Breast epithelium (tissue), 4 donors: ENCODE measurements at regions not wholly inside any gene's neighbourhood (a gene's known extent, or its start where the extent isn't known, plus 50 kb on each side); places are given as distances from the start of the nearest gene placed in this dataset.

ENCODE experiments used
- DNase-seq, 2 donors: peaks; one replicate each; pipeline ENCODE4 v3.0.0-alpha.2; 2019; ENCODE audit warnings: low spot score in 2 of 2
- H3K27ac ChIP-seq, 2 donors: fragments of 200-600 bp; sonication (generic) in 1 of 2; one replicate each; pipeline ENCODE4 v1.5.1; 2016 to 2019; ENCODE audit warnings: mild to moderate bottlenecking in 1 of 2
- H3K27me3 ChIP-seq, 2 donors: fragments of 200-600 bp; sonication (generic) in 1 of 2; one replicate each; pipeline versions ENCODE4 v1.5.1 to v1.6.0; 2017 to 2019; ENCODE audit warnings: control low read depth in 1 of 2, mild to moderate bottlenecking in 1 of 2
- H3K36me3 ChIP-seq: fragments of 200-600 bp; one replicate; pipeline ENCODE4 v1.5.1; 2019
- H3K4me1 ChIP-seq, 2 donors: fragments of 200-600 bp; sonication (generic); one replicate each; pipeline ENCODE4 v1.5.1; 2016 to 2019; ENCODE audit warnings: control low read depth in 1 of 2
- H3K4me3 ChIP-seq, 3 donors: fragments of 200-600 bp; sonication (generic); 1 replicate in 2 of 3; 2 replicates in 1 of 3; pipeline ENCODE4 v1.5.1; 2016 to 2019; ENCODE audit warnings: mild to moderate bottlenecking in 3 of 3, moderate library complexity in 2 of 3
- H3K9me3 ChIP-seq, 2 donors: fragments of 200-600 bp; sonication (generic) in 1 of 2; one replicate each; pipeline ENCODE4 v1.5.1; 2016 to 2019; ENCODE audit warnings: control low read depth in 1 of 2
- CTCF ChIP-seq, 3 donors: fragments of 450-650 bp; IDR thresholded peaks; one replicate each; pipeline ENCODE4 v1.5.1; 2016 to 2017; ENCODE audit warnings: antibody characterized with exemption in 3 of 3, mild to moderate bottlenecking in 3 of 3, moderate library complexity in 3 of 3
- POLR2A ChIP-seq: fragments of 450-650 bp; IDR thresholded peaks from one replicate; pipeline ENCODE4 v1.6.1; 2016; ENCODE audit warnings: antibody characterized with exemption, mild to moderate bottlenecking, moderate library complexity
- POLR2AphosphoS5 ChIP-seq, 3 donors: sonication (generic); formaldehyde crosslinking; IDR thresholded peaks; one replicate each; pipeline ENCODE4 v1.6.1; 2017; ENCODE audit warnings: antibody characterized with exemption in 3 of 3
- intact Hi-C: fragments of 100-400 bp; cut with DNase I; formaldehyde crosslinking; loops from one replicate; pipeline ENCODE4 v1.15.1; 2023; ENCODE audit warnings: low total_unique reads

- no peaks in the 10 kb centered on the region for H3K4me1 ChIP-seq
- TF ChIP-seq POLR2AphosphoS5 (IDR thresholded peaks at IDR 0.05) (no peak), CTCF (IDR thresholded peaks at IDR 0.05) (no peak), POLR2A (no peak)
- H3K36me3 ChIP-seq, result no peaks in the 10 kb centered on the region
- DNase-seq, result no peak
- intact Hi-C loops, result no loop called here
- no peak overlapping the region for H3K4me3 ChIP-seq
- H3K27ac ChIP-seq, result no peak overlapping the region
- no peaks in the 10 kb centered on the region for H3K27me3 ChIP-seq
- no peaks in the 10 kb centered on the region for H3K9me3 ChIP-seq
Observed at GRCh38 chr4:151471728-151472127, 62.8 kb downstream of the FHIP1A start.

- Histone ChIP-seq H3K9me3 (no peaks in the 10 kb centered on the region), H3K36me3 (no peaks in the 10 kb centered on the region), H3K4me1 (no peaks in the 10 kb centered on the region), H3K27ac (no peak overlapping the region), H3K4me3 (no peak overlapping the region), H3K27me3 (no peaks in the 10 kb centered on the region)
- TF ChIP-seq POLR2A, result no peak
- TF ChIP-seq POLR2AphosphoS5 (IDR thresholded peaks at IDR 0.05), result no peak
- TF ChIP-seq CTCF (IDR thresholded peaks at IDR 0.05), result no peak
- DNase-seq, result no peak
- intact Hi-C loops, result no loop called here
Observed at GRCh38 chr4:151472297-151472696, 63.3 kb downstream of the FHIP1A start.

GRCh38 chr4:151472711-151473110 is 63.7 kb downstream of the FHIP1A start:
- TF ChIP-seq POLR2A (no peak), POLR2AphosphoS5 (IDR thresholded peaks at IDR 0.05) (no peak)
- H3K4me1 ChIP-seq, result no peaks in the 10 kb centered on the region
- intact Hi-C loops, result no loop called here

GRCh38 chr4:151473521-151474097 is 64.6 kb downstream of the FHIP1A start:
- Histone ChIP-seq H3K27me3 (no peaks in the 10 kb centered on the region), H3K27ac (no peak overlapping the region), H3K4me3 (no peak overlapping the region), H3K36me3 (no peaks in the 10 kb centered on the region), H3K4me1 (no peaks in the 10 kb centered on the region), H3K9me3 (no peaks in the 10 kb centered on the region)
- no peak for DNase-seq
- TF ChIP-seq POLR2AphosphoS5 (IDR thresholded peaks at IDR 0.05) (no peak), CTCF (IDR thresholded peaks at IDR 0.05) (no peak), POLR2A (no peak)
- intact Hi-C loops, result no loop called here

More at GRCh38 chr4:151472711-151473110, 63.7 kb downstream of the FHIP1A start:
- Histone ChIP-seq H3K36me3 (no peaks in the 10 kb centered on the region), H3K27me3 (no peaks in the 10 kb centered on the region), H3K9me3 (no peaks in the 10 kb centered on the region), H3K4me3 (no peak overlapping the region), H3K27ac (no peak overlapping the region)
- no peak for DNase-seq

GRCh38 chr4:151475035-151475714 is 66.2 kb downstream of the FHIP1A start:
- no peaks in the 10 kb centered on the region for H3K9me3 ChIP-seq
- intact Hi-C loops, result no loop called here
- H3K27ac ChIP-seq, result no peak overlapping the region
- no peaks in the 10 kb centered on the region for H3K4me1 ChIP-seq
- no peaks in the 10 kb centered on the region for H3K36me3 ChIP-seq
- no peak overlapping the region for H3K4me3 ChIP-seq
- TF ChIP-seq POLR2AphosphoS5 (IDR thresholded peaks at IDR 0.05), result no peak
- no peak for TF ChIP-seq POLR2A
- TF ChIP-seq CTCF (IDR thresholded peaks at IDR 0.05), result no peak
- DNase-seq, result no peak
- no peaks in the 10 kb centered on the region for H3K27me3 ChIP-seq
